Type B pancreatic cell (in vitro differentiated cells): ENCODE measurements at regions not wholly inside any gene's neighbourhood (a gene's known extent, or its start where the extent isn't known, plus 50 kb on each side); places are given as distances from the start of the nearest gene placed in this dataset.

Experiments used
- DNase-seq: peaks from one replicate; pipeline ENCODE4 v3.0.0; 2021; ENCODE audit warnings: mixed read lengths; ENCODE audit not compliant: unreplicated experiment; ENCODE audit errors: extremely low spot score
- H3K27ac Mint-ChIP-seq: 2 replicates; pipeline ENCODE4 v1.8.0; 2021; ENCODE audit warnings: mild to moderate bottlenecking, mixed read lengths
- H3K27me3 Mint-ChIP-seq: 2 replicates; pipeline ENCODE4 v1.8.0; 2021; ENCODE audit warnings: mixed read lengths
- H3K36me3 Mint-ChIP-seq: 2 replicates; pipeline ENCODE4 v1.8.0; 2021; ENCODE audit warnings: mixed read lengths
- H3K4me1 Mint-ChIP-seq: one replicate; pipeline ENCODE4 v1.8.0; 2021; ENCODE audit warnings: mixed read lengths; ENCODE audit not compliant: unreplicated experiment
- H3K4me3 Mint-ChIP-seq: 2 replicates; pipeline ENCODE4 v1.8.0; 2021; ENCODE audit warnings: mild to moderate bottlenecking, mixed read lengths
- H3K9me3 Mint-ChIP-seq: 2 replicates; pipeline ENCODE4 v1.8.0; 2021; ENCODE audit warnings: mixed read lengths
- CTCF ChIP-seq: fragments of 200-600 bp; sonication (generic); conservative IDR thresholded peaks from 2 replicates; pipeline ENCODE4 v1.5.0; 2021; ENCODE audit warnings: antibody characterized with exemption, mild to moderate bottlenecking

- Mint-ChIP-seq H3K9me3 (no peaks in the 10 kb centered on the region), H3K27ac (no peak overlapping the region), H3K4me3 (no peak overlapping the region), H3K36me3 (no peaks in the 10 kb centered on the region), H3K4me1 (peaks cover 4% of the 10 kb centered on the region), H3K27me3 (no peaks in the 10 kb centered on the region)
- TF ChIP-seq CTCF, result no peak
- DNase-seq, result no peak
Observed at GRCh38 chr2:155867564-155867963, 465.0 kb downstream of the NR4A2 start.

- no peak for TF ChIP-seq CTCF
- Mint-ChIP-seq H3K36me3 (no peaks in the 10 kb centered on the region), H3K4me3 (no peak overlapping the region), H3K9me3 (no peaks in the 10 kb centered on the region), H3K4me1 (peaks cover 4% of the 10 kb centered on the region), H3K27ac (no peak overlapping the region), H3K27me3 (no peaks in the 10 kb centered on the region)
- no peak for DNase-seq
Observed at GRCh38 chr2:155866477-155866876, 466.0 kb downstream of the NR4A2 start.

- Mint-ChIP-seq H3K9me3 (no peaks in the 10 kb centered on the region), H3K27me3 (no peaks in the 10 kb centered on the region), H3K4me1 (no peaks in the 10 kb centered on the region), H3K27ac (no peak overlapping the region), H3K4me3 (no peak overlapping the region), H3K36me3 (no peaks in the 10 kb centered on the region)
- TF ChIP-seq CTCF, result no peak
- DNase-seq, result no peak
Observed at GRCh38 chr2:155852156-155852555, 480.4 kb downstream of the NR4A2 start.

GRCh38 chr2:155846259-155846658 is 486.3 kb downstream of the NR4A2 start:
- H3K4me3 Mint-ChIP-seq, result no peak overlapping the region
- no peaks in the 10 kb centered on the region for H3K9me3 Mint-ChIP-seq
- H3K27ac Mint-ChIP-seq, result no peak overlapping the region
- H3K36me3 Mint-ChIP-seq, result no peaks in the 10 kb centered on the region
- no peaks in the 10 kb centered on the region for H3K27me3 Mint-ChIP-seq
- no peaks in the 10 kb centered on the region for H3K4me1 Mint-ChIP-seq
- TF ChIP-seq CTCF, result no peak
- no peak for DNase-seq

GRCh38 chr2:155844461-155844860 is 488.1 kb downstream of the NR4A2 start:
- no peaks in the 10 kb centered on the region for H3K36me3 Mint-ChIP-seq
- H3K27ac Mint-ChIP-seq, result no peak overlapping the region
- no peak for TF ChIP-seq CTCF
- H3K9me3 Mint-ChIP-seq, result no peaks in the 10 kb centered on the region
- H3K27me3 Mint-ChIP-seq, result no peaks in the 10 kb centered on the region
- no peak overlapping the region for H3K4me3 Mint-ChIP-seq
- no peak for DNase-seq
- H3K4me1 Mint-ChIP-seq, result no peaks in the 10 kb centered on the region

GRCh38 chr2:155842103-155842502 is 490.4 kb downstream of the NR4A2 start:
- TF ChIP-seq CTCF, result no peak
- H3K4me1 Mint-ChIP-seq, result no peaks in the 10 kb centered on the region
- H3K27ac Mint-ChIP-seq, result no peak overlapping the region
- H3K27me3 Mint-ChIP-seq, result no peaks in the 10 kb centered on the region
- H3K9me3 Mint-ChIP-seq, result no peaks in the 10 kb centered on the region
- H3K36me3 Mint-ChIP-seq, result no peaks in the 10 kb centered on the region
- no peak overlapping the region for H3K4me3 Mint-ChIP-seq
- no peak for DNase-seq
